ENCODE measurements at regions not wholly inside any gene's neighbourhood (a gene's known extent, or its start where the extent isn't known, plus 50 kb on each side); places are given as distances from the start of the nearest gene placed in this dataset.
A peak's percentile ranks its signal among the peaks of the same experiment; 100 is the strongest.

GRCh38 chr2:41698678-41699422 lies 349.0 kb upstream of the PKDCC start:
- peak; percentile 4 to 22 for DNase-seq
- Mint-ChIP-seq H3K27me3 (ENCODE audit: low read depth) (peaks cover 7% of the 10 kb centered on the region), H3K27ac (no peak overlapping the region), H3K9me3 (no peaks in the 10 kb centered on the region), H3K4me1 (ENCODE audit: low read depth) (no peaks in the 10 kb centered on the region), H3K4me3 (no peak overlapping the region), H3K36me3 (ENCODE audit: insufficient read depth in 2 of 2) (no peaks in the 10 kb centered on the region)
- no peak for ATAC-seq (replicated peaks in 1 of 2)

GRCh38 chr2:41701231-41701630 lies 346.6 kb upstream of the PKDCC start:
- no peaks in the 10 kb centered on the region for H3K36me3 Mint-ChIP-seq (ENCODE audit: insufficient read depth in 2 of 2)
- H3K4me3 Mint-ChIP-seq, result no peak overlapping the region
- ATAC-seq (replicated peaks in 1 of 2) (no peak), DNase-seq (no peak)
- H3K4me1 Mint-ChIP-seq (ENCODE audit: low read depth), result no peaks in the 10 kb centered on the region
- no peaks in the 10 kb centered on the region for H3K9me3 Mint-ChIP-seq
- no peak overlapping the region for H3K27ac Mint-ChIP-seq
- peaks cover 9% of the 10 kb centered on the region for H3K27me3 Mint-ChIP-seq (ENCODE audit: low read depth)

GRCh38 chr2:41703123-41703522 lies 344.7 kb upstream of the PKDCC start:
- no peak overlapping the region for H3K4me3 Mint-ChIP-seq
- ATAC-seq (replicated peaks in 1 of 2) (no peak), DNase-seq (no peak)
- no peaks in the 10 kb centered on the region for H3K4me1 Mint-ChIP-seq (ENCODE audit: low read depth)
- no peaks in the 10 kb centered on the region for H3K9me3 Mint-ChIP-seq
- H3K27ac Mint-ChIP-seq, result no peak overlapping the region
- no peaks in the 10 kb centered on the region for H3K36me3 Mint-ChIP-seq (ENCODE audit: insufficient read depth in 2 of 2)
- H3K27me3 Mint-ChIP-seq (ENCODE audit: low read depth), result peaks cover 14% of the 10 kb centered on the region

- Mint-ChIP-seq H3K4me1 (ENCODE audit: low read depth) (no peaks in the 10 kb centered on the region), H3K36me3 (ENCODE audit: insufficient read depth in 2 of 2) (no peaks in the 10 kb centered on the region), H3K27ac (no peak overlapping the region), H3K27me3 (ENCODE audit: low read depth) (peaks cover 11% of the 10 kb centered on the region), H3K4me3 (no peak overlapping the region), H3K9me3 (no peaks in the 10 kb centered on the region)
- DNase-seq, result no peak
- no peak for ATAC-seq (replicated peaks in 1 of 2)
These were observed 342.2 kb upstream of the PKDCC start for GRCh38 chr2:41705634-41706033.

- Mint-ChIP-seq H3K9me3 (no peaks in the 10 kb centered on the region), H3K4me3 (no peak overlapping the region), H3K27ac (no peak overlapping the region), H3K36me3 (ENCODE audit: insufficient read depth in 2 of 2) (no peaks in the 10 kb centered on the region), H3K27me3 (ENCODE audit: low read depth) (peaks cover 14% of the 10 kb centered on the region), H3K4me1 (ENCODE audit: low read depth) (no peaks in the 10 kb centered on the region)
- ATAC-seq (replicated peaks in 1 of 2) (no peak), DNase-seq (no peak)
These were observed 341.5 kb upstream of the PKDCC start for GRCh38 chr2:41706286-41706685.

GRCh38 chr2:41707790-41708451 lies 339.9 kb upstream of the PKDCC start:
- H3K9me3 Mint-ChIP-seq, result no peaks in the 10 kb centered on the region
- ATAC-seq (replicated peaks in 1 of 2), result no peak
- H3K27me3 Mint-ChIP-seq (ENCODE audit: low read depth), result peaks cover 14% of the 10 kb centered on the region
- no peak overlapping the region for H3K4me3 Mint-ChIP-seq
- H3K27ac Mint-ChIP-seq, result no peak overlapping the region
- no peaks in the 10 kb centered on the region for H3K36me3 Mint-ChIP-seq (ENCODE audit: insufficient read depth in 2 of 2)
- DNase-seq, result no peak
- no peaks in the 10 kb centered on the region for H3K4me1 Mint-ChIP-seq (ENCODE audit: low read depth)

GRCh38 chr2:41709702-41710599 lies 337.9 kb upstream of the PKDCC start:
- peaks cover 14% of the 10 kb centered on the region for H3K27me3 Mint-ChIP-seq (ENCODE audit: low read depth)
- H3K4me1 Mint-ChIP-seq (ENCODE audit: low read depth), result no peaks in the 10 kb centered on the region
- no peaks in the 10 kb centered on the region for H3K9me3 Mint-ChIP-seq
- no peak for DNase-seq
- H3K27ac Mint-ChIP-seq, result no peak overlapping the region
- peak in 1 of 2 donors; percentile 23 for ATAC-seq (replicated peaks in 1 of 2)
- no peak overlapping the region for H3K4me3 Mint-ChIP-seq
- H3K36me3 Mint-ChIP-seq (ENCODE audit: insufficient read depth in 2 of 2), result no peaks in the 10 kb centered on the region

GRCh38 chr2:41710944-41711343 lies 336.9 kb upstream of the PKDCC start:
- ATAC-seq (replicated peaks in 1 of 2) (no peak), DNase-seq (no peak)
- H3K4me3 Mint-ChIP-seq, result no peak overlapping the region
- H3K27ac Mint-ChIP-seq, result no peak overlapping the region
- no peaks in the 10 kb centered on the region for H3K9me3 Mint-ChIP-seq
- peaks cover 14% of the 10 kb centered on the region for H3K27me3 Mint-ChIP-seq (ENCODE audit: low read depth)
- no peaks in the 10 kb centered on the region for H3K36me3 Mint-ChIP-seq (ENCODE audit: insufficient read depth in 2 of 2)
- no peaks in the 10 kb centered on the region for H3K4me1 Mint-ChIP-seq (ENCODE audit: low read depth)

GRCh38 chr2:41711736-41712135 lies 336.1 kb upstream of the PKDCC start:
- DNase-seq (no peak), ATAC-seq (replicated peaks in 1 of 2) (no peak)
- Mint-ChIP-seq H3K4me3 (no peak overlapping the region), H3K4me1 (ENCODE audit: low read depth) (no peaks in the 10 kb centered on the region), H3K36me3 (ENCODE audit: insufficient read depth in 2 of 2) (no peaks in the 10 kb centered on the region), H3K9me3 (no peaks in the 10 kb centered on the region), H3K27me3 (ENCODE audit: low read depth) (peaks cover 8% of the 10 kb centered on the region), H3K27ac (no peak overlapping the region)

- Mint-ChIP-seq H3K9me3 (no peaks in the 10 kb centered on the region), H3K27ac (no peak overlapping the region), H3K4me3 (no peak overlapping the region), H3K27me3 (ENCODE audit: low read depth) (no peaks in the 10 kb centered on the region), H3K36me3 (ENCODE audit: insufficient read depth in 2 of 2) (no peaks in the 10 kb centered on the region), H3K4me1 (ENCODE audit: low read depth) (no peaks in the 10 kb centered on the region)
- no peak for DNase-seq
- ATAC-seq (replicated peaks in 1 of 2), result no peak
These were observed 331.3 kb upstream of the PKDCC start for GRCh38 chr2:41716497-41716896.

- H3K36me3 Mint-ChIP-seq (ENCODE audit: insufficient read depth in 2 of 2), result no peaks in the 10 kb centered on the region
- ATAC-seq (replicated peaks in 1 of 2) (peak in 1 of 2 donors; percentile 47), DNase-seq (no peak)
- H3K27me3 Mint-ChIP-seq (ENCODE audit: low read depth), result no peaks in the 10 kb centered on the region
- no peak overlapping the region for H3K27ac Mint-ChIP-seq
- H3K4me3 Mint-ChIP-seq, result no peak overlapping the region
- H3K9me3 Mint-ChIP-seq, result no peaks in the 10 kb centered on the region
- no peaks in the 10 kb centered on the region for H3K4me1 Mint-ChIP-seq (ENCODE audit: low read depth)
These were observed 330.0 kb upstream of the PKDCC start for GRCh38 chr2:41717839-41718238.

- ATAC-seq (replicated peaks in 1 of 2), result no peak
- no peak overlapping the region for H3K4me3 Mint-ChIP-seq
These were observed 329.1 kb upstream of the PKDCC start for GRCh38 chr2:41718705-41719104.

GRCh38 chr2:41719756-41720155 lies 328.1 kb upstream of the PKDCC start:
- no peaks in the 10 kb centered on the region for H3K27me3 Mint-ChIP-seq (ENCODE audit: low read depth)

More at GRCh38 chr2:41718705-41719104, 329.1 kb upstream of the PKDCC start:
- Mint-ChIP-seq H3K9me3 (no peaks in the 10 kb centered on the region), H3K27me3 (ENCODE audit: low read depth) (no peaks in the 10 kb centered on the region), H3K27ac (no peak overlapping the region), H3K4me1 (ENCODE audit: low read depth) (no peaks in the 10 kb centered on the region), H3K36me3 (ENCODE audit: insufficient read depth in 2 of 2) (no peaks in the 10 kb centered on the region)
- no peak for DNase-seq

More at GRCh38 chr2:41719756-41720155, 328.1 kb upstream of the PKDCC start:
- H3K4me1 Mint-ChIP-seq (ENCODE audit: low read depth), result no peaks in the 10 kb centered on the region
- H3K9me3 Mint-ChIP-seq, result no peaks in the 10 kb centered on the region
- DNase-seq (no peak), ATAC-seq (replicated peaks in 1 of 2) (no peak)
- H3K4me3 Mint-ChIP-seq, result no peak overlapping the region
- no peak overlapping the region for H3K27ac Mint-ChIP-seq
- no peaks in the 10 kb centered on the region for H3K36me3 Mint-ChIP-seq (ENCODE audit: insufficient read depth in 2 of 2)

All from activated T-cell treated with anti-CD3 and anti-CD28 coated beads, Interleukin-2, amount 50 U/mL, for 72 hours (primary cell).